SK-N-SH treated with all-trans-retinoic acid at 6 μM for 48 hours (cell line): ENCODE measurements at regions not wholly inside any gene's neighbourhood (a gene's known extent, or its start where the extent isn't known, plus 50 kb on each side); places are given as distances from the start of the nearest gene placed in this dataset.

ENCODE experiments used
- ATAC-seq: fragments of 200-7000 bp; cut with Tn5 transposase; 3 replicates; pipeline ENCODE4 v1.9.1; 2020; ENCODE audit warnings: mild to moderate bottlenecking, moderate library complexity
- ARNTL ChIP-seq: fragments of 450-650 bp; formaldehyde crosslinking; IDR thresholded peaks from 2 replicates; pipeline ENCODE4 v1.5.0; 2020; ENCODE audit warnings: low read depth, mild to moderate bottlenecking, moderate library complexity, borderline replicate concordance
- BACH2 ChIP-seq: fragments of 250-450 bp; sonication (Bioruptor Pico); IDR thresholded peaks from 2 replicates; pipeline ENCODE4 v1.9.0; 2021; ENCODE audit warnings: mild to moderate bottlenecking, borderline replicate concordance
- CREB5 ChIP-seq: fragments of 250-450 bp; sonication (Bioruptor Pico); IDR thresholded peaks from 2 replicates; pipeline ENCODE4 v1.5.1; 2020; ENCODE audit warnings: low read depth, mild to moderate bottlenecking, moderate library complexity
- CSDC2 ChIP-seq: fragments of 250-450 bp; sonication (Bioruptor Pico); IDR thresholded peaks from 2 replicates; pipeline ENCODE4 v1.5.0; 2020; ENCODE audit warnings: mild to moderate bottlenecking, moderate library complexity
- CSRNP3 ChIP-seq: fragments of 250-450 bp; sonication (Bioruptor Pico); IDR thresholded peaks from 2 replicates; pipeline ENCODE4 v1.5.1; 2021; ENCODE audit warnings: mild to moderate bottlenecking, moderate library complexity
- GLIS3 ChIP-seq: fragments of 250-450 bp; sonication (Bioruptor Pico); IDR thresholded peaks from 2 replicates; pipeline ENCODE4 v1.5.0; 2020; ENCODE audit warnings: mild to moderate bottlenecking, moderate library complexity
- ISL1 ChIP-seq: fragments of 250-450 bp; sonication (Bioruptor Pico); IDR thresholded peaks from 2 replicates; pipeline ENCODE4 v2.1.2; 2022; ENCODE audit warnings: mild to moderate bottlenecking, moderate library complexity
- PATZ1 ChIP-seq: fragments of 250-450 bp; sonication (Bioruptor Pico); IDR thresholded peaks from 2 replicates; pipeline ENCODE4 v1.8.0; 2020; ENCODE audit warnings: mild to moderate bottlenecking, moderate library complexity, borderline replicate concordance
- POU6F1 ChIP-seq: fragments of 250-450 bp; sonication (Bioruptor Pico); IDR thresholded peaks from 2 replicates; pipeline ENCODE4 v1.8.0; 2021; ENCODE audit warnings: low read depth, mild to moderate bottlenecking, moderate library complexity, borderline replicate concordance
- PPARA ChIP-seq: fragments of 250-450 bp; sonication (Bioruptor Pico); IDR thresholded peaks from 2 replicates; pipeline ENCODE4 v1.5.0; 2020; ENCODE audit warnings: mild to moderate bottlenecking, borderline replicate concordance
- TCF4 ChIP-seq: fragments of 250-450 bp; sonication (Bioruptor Pico); IDR thresholded peaks from 2 replicates; pipeline ENCODE4 v1.8.0; 2021; ENCODE audit warnings: mild to moderate bottlenecking, moderate library complexity, borderline replicate concordance
- TOX ChIP-seq: fragments of 250-450 bp; sonication (Bioruptor Pico); IDR thresholded peaks from 2 replicates; pipeline ENCODE4 v1.8.0; 2021; ENCODE audit warnings: mild to moderate bottlenecking, moderate library complexity, borderline replicate concordance
- TSHZ2 ChIP-seq: fragments of 250-450 bp; sonication (Bioruptor Pico); IDR thresholded peaks from 2 replicates; pipeline ENCODE4 v1.5.0; 2020; ENCODE audit warnings: mild to moderate bottlenecking, moderate library complexity
- ZC3H10 ChIP-seq: fragments of 250-450 bp; sonication (Bioruptor Pico); IDR thresholded peaks from 2 replicates; pipeline ENCODE4 v1.5.1; 2021; ENCODE audit warnings: mild to moderate bottlenecking, moderate library complexity
- ZFP3 ChIP-seq: fragments of 250-450 bp; sonication (Bioruptor Pico); IDR thresholded peaks from 2 replicates; pipeline ENCODE4 v1.5.0; 2020; ENCODE audit warnings: mild to moderate bottlenecking, moderate library complexity
- ZNF565 ChIP-seq: fragments of 450-650 bp; formaldehyde crosslinking; conservative IDR thresholded peaks from 2 replicates; pipeline ENCODE4 v1.5.0; 2020; ENCODE audit warnings: low read depth, mild to moderate bottlenecking, moderate library complexity
- ZNF70 ChIP-seq: fragments of 450-650 bp; formaldehyde crosslinking; IDR thresholded peaks from 2 replicates; pipeline ENCODE4 v1.5.0; 2020; ENCODE audit warnings: mild to moderate bottlenecking, moderate library complexity

- no peak for TF ChIP-seq BACH2 (CRISPR knock-in tag)
These were observed 461.6 kb upstream of the CNTNAP5 start (continued) for GRCh38 chr2:123563515-123563914.

- ATAC-seq = no peak
- TF ChIP-seq PATZ1 (CRISPR knock-in tag) (no peak), CREB5 (CRISPR knock-in tag) (no peak), GLIS3 (CRISPR knock-in tag) (no peak), BACH2 (CRISPR knock-in tag) (no peak), ARNTL (no peak)
- TF ChIP-seq, all 23 proteins: peak for 0
These were observed 458.7 kb upstream of the CNTNAP5 start for GRCh38 chr2:123566291-123566946.

- TF ChIP-seq TSHZ2 (CRISPR knock-in tag) (no peak), TOX (no peak), ZNF565 (no peak), TCF4 (CRISPR knock-in tag) (no peak), ISL1 (no peak), ARNTL (no peak), PPARA (CRISPR knock-in tag) (no peak), POU6F1 (CRISPR knock-in tag) (no peak), ZC3H10 (no peak)
- no peak for ATAC-seq
These were observed 447.1 kb upstream of the CNTNAP5 start for GRCh38 chr2:123578016-123578415.

GRCh38 chr2:123596621-123597020, 428.5 kb upstream of the CNTNAP5 start:
- no peak for ATAC-seq
- TF ChIP-seq CSDC2 (CRISPR knock-in tag) (no peak), BACH2 (CRISPR knock-in tag) (no peak), ZFP3 (CRISPR knock-in tag) (no peak), TCF4 (CRISPR knock-in tag) (no peak), CSRNP3 (no peak), ISL1 (no peak), ZNF70 (CRISPR knock-in tag) (no peak), TSHZ2 (CRISPR knock-in tag) (no peak), GLIS3 (CRISPR knock-in tag) (no peak), POU6F1 (CRISPR knock-in tag) (no peak), PATZ1 (CRISPR knock-in tag) (no peak), ZNF565 (no peak), TOX (no peak)
